HCT116 (cell line): ENCODE measurements at regions not wholly inside any gene's neighbourhood (a gene's known extent, or its start where the extent isn't known, plus 50 kb on each side); places are given as distances from the start of the nearest gene placed in this dataset.

Experiments used
- CTCF ChIP-seq, 3 experiments: fragments of 200-600 bp in 1 of 3; sonication (generic) in 1 of 3; IDR thresholded peaks in 2 of 3; conservative IDR thresholded peaks in 1 of 3; 2 replicates each; pipeline ENCODE4 v1.5.1; 2012 to 2017; ENCODE audit warnings: low read depth in 2 of 3, low read length in 2 of 3, antibody characterized with exemption in 1 of 3, borderline replicate concordance in 1 of 3, control low read depth in 1 of 3, mild to moderate bottlenecking in 1 of 3, mixed read lengths in 1 of 3, mixed run types in 1 of 3, moderate library complexity in 1 of 3; ENCODE audit not compliant: insufficient read depth in 1 of 3
- EZH2 ChIP-seq: fragments of 200-600 bp; sonication (generic); IDR thresholded peaks from 2 replicates; pipeline ENCODE4 v1.6.1; 2017; ENCODE audit warnings: antibody characterized with exemption, mixed run types
- JUND ChIP-seq: IDR thresholded peaks from 2 replicates; pipeline ENCODE4 v1.6.1; 2012
- POLR2A ChIP-seq: IDR thresholded peaks from 2 replicates; pipeline ENCODE4 v1.7.0; 2011; ENCODE audit warnings: borderline replicate concordance; ENCODE audit not compliant: insufficient read depth, insufficient read length; ENCODE audit errors: extremely low read depth
- TF ChIP-seq, protein P1 (sequence below): IDR thresholded peaks from 2 replicates; pipeline ENCODE4 v1.6.1; 2012

DNA sequence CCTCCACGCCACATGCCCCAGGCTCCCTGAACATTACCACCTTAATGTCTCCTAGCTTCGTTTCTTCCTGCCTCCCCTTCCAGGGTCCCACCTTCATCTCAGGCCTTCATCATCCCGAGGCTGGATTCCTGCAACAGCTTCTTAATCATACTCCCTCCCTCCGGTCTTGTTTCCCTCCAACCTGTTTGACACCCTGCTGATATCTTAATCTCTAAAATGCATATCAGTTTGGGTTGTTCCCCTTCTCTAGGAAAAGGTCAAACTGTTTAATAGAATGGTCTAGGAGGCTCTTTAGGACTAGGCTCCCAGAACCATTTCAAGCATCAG lies 125.5 kb upstream of the ARHGAP5 start:
- TF ChIP-seq CTCF (IDR thresholded peaks at IDR 0.05 in 2 of 3, conservative IDR thresholded peaks at IDR 0.05 in 1 of 3; ENCODE audit: borderline replicate concordance in 1 of 3, insufficient read depth in 1 of 3, low read depth in 2 of 3, low read length in 2 of 3) (no peak), POLR2A (no peak), EZH2 (no peak), JUND (no peak)
- TF ChIP-seq, protein P1, sequence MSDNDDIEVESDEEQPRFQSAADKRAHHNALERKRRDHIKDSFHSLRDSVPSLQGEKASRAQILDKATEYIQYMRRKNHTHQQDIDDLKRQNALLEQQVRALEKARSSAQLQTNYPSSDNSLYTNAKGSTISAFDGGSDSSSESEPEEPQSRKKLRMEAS = no peak
